ENCODE measurements at regions not wholly inside any gene's neighbourhood (a gene's known extent, or its start where the extent isn't known, plus 50 kb on each side); places are given as distances from the start of the nearest gene placed in this dataset.

- Mint-ChIP-seq H3K9me3 (no peaks in the 10 kb centered on the region), H3K36me3 (ENCODE audit: low read depth) (no peaks in the 10 kb centered on the region), H3K4me3 (no peak overlapping the region), H3K27me3 (peaks cover 8% of the 10 kb centered on the region), H3K27ac (no peak overlapping the region), H3K4me1 (ENCODE audit: low read depth) (no peaks in the 10 kb centered on the region)
- DNase-seq: no peak
Measured at GRCh38 chr3:197376735-197377555, 78.5 kb upstream of the DLG1 start.

GRCh38 chr3:197376020-197376419 lies 77.6 kb upstream of the DLG1 start:
- Mint-ChIP-seq H3K9me3 (no peaks in the 10 kb centered on the region), H3K27ac (no peak overlapping the region), H3K4me3 (no peak overlapping the region), H3K4me1 (ENCODE audit: low read depth) (no peaks in the 10 kb centered on the region), H3K36me3 (ENCODE audit: low read depth) (no peaks in the 10 kb centered on the region), H3K27me3 (peaks cover 8% of the 10 kb centered on the region)
- DNase-seq: no peak

GRCh38 chr3:197375001-197375441 lies 76.6 kb upstream of the DLG1 start:
- Mint-ChIP-seq H3K27ac (no peak overlapping the region), H3K36me3 (ENCODE audit: low read depth) (no peaks in the 10 kb centered on the region), H3K4me3 (no peak overlapping the region), H3K27me3 (peaks cover 8% of the 10 kb centered on the region), H3K9me3 (no peaks in the 10 kb centered on the region), H3K4me1 (ENCODE audit: low read depth) (no peaks in the 10 kb centered on the region)
- no peak for DNase-seq

- DNase-seq: no peak
- no peaks in the 10 kb centered on the region for H3K36me3 Mint-ChIP-seq (ENCODE audit: low read depth)
- H3K9me3 Mint-ChIP-seq: no peaks in the 10 kb centered on the region
- no peak overlapping the region for H3K27ac Mint-ChIP-seq
- no peaks in the 10 kb centered on the region for H3K4me1 Mint-ChIP-seq (ENCODE audit: low read depth)
- H3K27me3 Mint-ChIP-seq: peaks cover 5% of the 10 kb centered on the region
- H3K4me3 Mint-ChIP-seq: no peak overlapping the region
Measured at GRCh38 chr3:197373096-197373495, 74.7 kb upstream of the DLG1 start.

GRCh38 chr3:197372047-197372661 lies 73.7 kb upstream of the DLG1 start:
- H3K27ac Mint-ChIP-seq: no peak overlapping the region
- H3K4me3 Mint-ChIP-seq: no peak overlapping the region
- no peaks in the 10 kb centered on the region for H3K9me3 Mint-ChIP-seq
- H3K36me3 Mint-ChIP-seq (ENCODE audit: low read depth): no peaks in the 10 kb centered on the region
- no peak for DNase-seq
- H3K27me3 Mint-ChIP-seq: peaks cover 5% of the 10 kb centered on the region
- no peaks in the 10 kb centered on the region for H3K4me1 Mint-ChIP-seq (ENCODE audit: low read depth)

- Mint-ChIP-seq H3K27ac (no peak overlapping the region), H3K9me3 (no peaks in the 10 kb centered on the region)
- DNase-seq: no peak
Measured at GRCh38 chr3:197371591-197372046, 73.2 kb upstream of the DLG1 start.

GRCh38 chr3:197369545-197369944 lies 71.1 kb upstream of the DLG1 start:
- DNase-seq: no peak
- Mint-ChIP-seq H3K4me3 (no peak overlapping the region), H3K4me1 (ENCODE audit: low read depth) (no peaks in the 10 kb centered on the region), H3K27me3 (peaks cover 5% of the 10 kb centered on the region), H3K27ac (no peak overlapping the region), H3K36me3 (ENCODE audit: low read depth) (no peaks in the 10 kb centered on the region), H3K9me3 (no peaks in the 10 kb centered on the region)

More at GRCh38 chr3:197371591-197372046, 73.2 kb upstream of the DLG1 start:
- Mint-ChIP-seq H3K4me3 (no peak overlapping the region), H3K27me3 (peaks cover 5% of the 10 kb centered on the region), H3K36me3 (ENCODE audit: low read depth) (no peaks in the 10 kb centered on the region), H3K4me1 (ENCODE audit: low read depth) (no peaks in the 10 kb centered on the region)

GRCh38 chr3:197368821-197369220 lies 70.4 kb upstream of the DLG1 start:
- no peak overlapping the region for H3K4me3 Mint-ChIP-seq
- DNase-seq: no peak
- H3K9me3 Mint-ChIP-seq: no peaks in the 10 kb centered on the region
- peaks cover 5% of the 10 kb centered on the region for H3K27me3 Mint-ChIP-seq
- no peaks in the 10 kb centered on the region for H3K36me3 Mint-ChIP-seq (ENCODE audit: low read depth)
- no peak overlapping the region for H3K27ac Mint-ChIP-seq
- H3K4me1 Mint-ChIP-seq (ENCODE audit: low read depth): no peaks in the 10 kb centered on the region

- Mint-ChIP-seq H3K27ac (no peak overlapping the region), H3K4me3 (no peak overlapping the region), H3K9me3 (no peaks in the 10 kb centered on the region), H3K27me3 (peaks cover 5% of the 10 kb centered on the region), H3K4me1 (ENCODE audit: low read depth) (no peaks in the 10 kb centered on the region), H3K36me3 (ENCODE audit: low read depth) (no peaks in the 10 kb centered on the region)
- DNase-seq: no peak
Measured at GRCh38 chr3:197368330-197368729, 69.9 kb upstream of the DLG1 start.

GRCh38 chr3:197367081-197367780 lies 68.8 kb upstream of the DLG1 start:
- H3K27ac Mint-ChIP-seq: no peak overlapping the region
- no peaks in the 10 kb centered on the region for H3K36me3 Mint-ChIP-seq (ENCODE audit: low read depth)
- H3K4me3 Mint-ChIP-seq: no peak overlapping the region
- no peak for DNase-seq
- H3K27me3 Mint-ChIP-seq: peaks cover 5% of the 10 kb centered on the region
- no peaks in the 10 kb centered on the region for H3K9me3 Mint-ChIP-seq
- H3K4me1 Mint-ChIP-seq (ENCODE audit: low read depth): no peaks in the 10 kb centered on the region

GRCh38 chr3:197366301-197367044 lies 68.1 kb upstream of the DLG1 start:
- H3K9me3 Mint-ChIP-seq: no peaks in the 10 kb centered on the region
- H3K27me3 Mint-ChIP-seq: peaks cover 5% of the 10 kb centered on the region
- DNase-seq: no peak
- no peaks in the 10 kb centered on the region for H3K4me1 Mint-ChIP-seq (ENCODE audit: low read depth)
- no peak overlapping the region for H3K27ac Mint-ChIP-seq
- no peaks in the 10 kb centered on the region for H3K36me3 Mint-ChIP-seq (ENCODE audit: low read depth)
- H3K4me3 Mint-ChIP-seq: no peak overlapping the region

- Mint-ChIP-seq H3K27ac (no peak overlapping the region), H3K27me3 (peaks cover 5% of the 10 kb centered on the region), H3K9me3 (peaks cover 8% of the 10 kb centered on the region)
Measured at GRCh38 chr3:197365586-197365985, 67.2 kb upstream of the DLG1 start.

GRCh38 chr3:197364410-197365071 lies 66.1 kb upstream of the DLG1 start:
- H3K4me3 Mint-ChIP-seq: no peak overlapping the region
- DNase-seq: no peak
- H3K27ac Mint-ChIP-seq: no peak overlapping the region
- H3K36me3 Mint-ChIP-seq (ENCODE audit: low read depth): peaks cover 3% of the 10 kb centered on the region
- H3K9me3 Mint-ChIP-seq: peaks cover 18% of the 10 kb centered on the region
- H3K27me3 Mint-ChIP-seq: peaks cover 5% of the 10 kb centered on the region
- H3K4me1 Mint-ChIP-seq (ENCODE audit: low read depth): no peaks in the 10 kb centered on the region

More at GRCh38 chr3:197365586-197365985, 67.2 kb upstream of the DLG1 start:
- DNase-seq: no peak
- H3K4me3 Mint-ChIP-seq: no peak overlapping the region
- H3K36me3 Mint-ChIP-seq (ENCODE audit: low read depth): no peaks in the 10 kb centered on the region
- no peaks in the 10 kb centered on the region for H3K4me1 Mint-ChIP-seq (ENCODE audit: low read depth)

All from activated T-cell treated with anti-CD3 and anti-CD28 coated beads, Interleukin-2, amount 50 U/mL, for 24 hours (primary cell).